KOPT-K1 (cell line): ENCODE measurements at regions not wholly inside any gene's neighbourhood (a gene's known extent, or its start where the extent isn't known, plus 50 kb on each side); places are given as distances from the start of the nearest gene placed in this dataset.

Experiments
- H3K27ac ChIP-seq: fragments of 200-600 bp; sonication (generic); 2 replicates; pipeline ENCODE4 v1.5.1; 2016; ENCODE audit warnings: antibody characterized with exemption, mild to moderate bottlenecking, low read depth, low read length; ENCODE audit not compliant: poor library complexity, severe bottlenecking
- H3K36me3 ChIP-seq: fragments of 200-600 bp; sonication (generic); 2 replicates; pipeline ENCODE4 v1.5.1; 2017; ENCODE audit warnings: antibody characterized with exemption, mild to moderate bottlenecking, low read length, moderate library complexity; ENCODE audit not compliant: insufficient read depth
- H3K9me3 ChIP-seq: fragments of 200-600 bp; sonication (generic); 2 replicates; pipeline ENCODE4 v1.5.1; 2017; ENCODE audit warnings: antibody characterized with exemption, low read length, mild to moderate bottlenecking; ENCODE audit not compliant: insufficient read depth, poor library complexity, severe bottlenecking

DNA sequence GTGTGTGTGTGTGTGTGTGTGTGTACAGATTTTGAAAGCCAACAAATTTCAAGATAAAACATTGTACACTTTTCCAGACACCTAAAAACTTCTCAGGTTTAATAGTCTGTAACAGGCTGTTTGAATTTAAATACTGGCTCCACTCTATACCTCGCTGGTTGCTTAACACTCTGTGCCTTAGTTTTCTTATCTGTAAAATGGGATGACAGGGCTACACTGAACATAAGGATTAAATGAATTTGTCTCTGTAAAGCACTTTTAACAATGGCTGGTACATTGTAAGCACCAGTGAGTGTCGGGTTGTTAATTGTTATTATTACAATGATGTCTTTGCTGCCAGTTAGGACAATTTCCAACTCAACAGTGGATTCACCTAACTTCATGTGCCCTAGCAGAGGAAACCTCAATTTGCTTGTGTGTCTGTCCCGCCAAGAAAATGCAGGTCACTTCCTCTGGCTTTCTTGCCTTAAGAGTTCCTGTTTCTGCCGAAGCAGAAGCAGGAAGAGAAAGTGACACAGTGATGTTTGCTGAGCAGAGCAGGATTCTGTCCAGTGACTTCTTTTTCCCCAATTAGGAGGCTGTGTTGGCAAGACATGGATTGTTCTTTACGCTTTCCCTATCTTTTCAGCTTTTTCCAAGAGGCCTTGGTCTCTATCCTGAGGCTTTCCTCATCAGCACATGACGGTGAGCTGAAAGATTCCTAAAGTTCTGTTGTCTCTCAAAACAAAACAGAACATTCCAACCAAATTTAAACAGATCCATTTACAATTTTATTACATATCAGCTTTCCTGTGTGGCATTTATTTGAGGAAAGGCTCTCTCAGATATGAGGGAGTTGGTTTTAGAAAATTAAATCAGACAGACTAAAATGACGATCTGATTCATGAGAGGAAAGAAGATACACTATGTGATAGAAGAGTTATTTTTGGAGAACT lies 154.1 kb upstream of the ATP2B1 start:
- H3K36me3 ChIP-seq: no peaks in the 10 kb centered on the region
- H3K9me3 ChIP-seq: peaks cover 6% of the 10 kb centered on the region
- H3K27ac ChIP-seq: no peak overlapping the region

DNA sequence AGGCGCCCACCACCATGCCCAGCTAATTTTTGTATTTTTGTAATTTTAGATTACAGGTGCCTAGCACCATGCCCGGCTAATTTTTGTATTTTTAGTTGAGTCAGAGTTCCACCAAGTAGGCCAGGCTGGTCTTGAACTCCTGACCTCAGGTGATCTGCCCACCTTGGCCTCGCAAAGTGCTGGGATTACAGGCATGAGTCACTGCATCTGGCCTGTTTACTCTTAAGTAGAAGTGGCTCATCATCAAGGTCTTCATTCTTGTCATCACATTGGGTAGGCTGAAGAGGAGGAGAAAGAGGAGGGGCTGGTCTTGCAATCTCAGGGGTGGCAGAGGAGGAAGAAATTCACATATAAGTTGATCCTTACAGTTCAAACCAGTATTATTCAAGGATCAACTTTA lies 152.4 kb upstream of the ATP2B1 start:
- Histone ChIP-seq H3K36me3 (no peaks in the 10 kb centered on the region), H3K9me3 (peaks cover 6% of the 10 kb centered on the region), H3K27ac (no peak overlapping the region)

DNA sequence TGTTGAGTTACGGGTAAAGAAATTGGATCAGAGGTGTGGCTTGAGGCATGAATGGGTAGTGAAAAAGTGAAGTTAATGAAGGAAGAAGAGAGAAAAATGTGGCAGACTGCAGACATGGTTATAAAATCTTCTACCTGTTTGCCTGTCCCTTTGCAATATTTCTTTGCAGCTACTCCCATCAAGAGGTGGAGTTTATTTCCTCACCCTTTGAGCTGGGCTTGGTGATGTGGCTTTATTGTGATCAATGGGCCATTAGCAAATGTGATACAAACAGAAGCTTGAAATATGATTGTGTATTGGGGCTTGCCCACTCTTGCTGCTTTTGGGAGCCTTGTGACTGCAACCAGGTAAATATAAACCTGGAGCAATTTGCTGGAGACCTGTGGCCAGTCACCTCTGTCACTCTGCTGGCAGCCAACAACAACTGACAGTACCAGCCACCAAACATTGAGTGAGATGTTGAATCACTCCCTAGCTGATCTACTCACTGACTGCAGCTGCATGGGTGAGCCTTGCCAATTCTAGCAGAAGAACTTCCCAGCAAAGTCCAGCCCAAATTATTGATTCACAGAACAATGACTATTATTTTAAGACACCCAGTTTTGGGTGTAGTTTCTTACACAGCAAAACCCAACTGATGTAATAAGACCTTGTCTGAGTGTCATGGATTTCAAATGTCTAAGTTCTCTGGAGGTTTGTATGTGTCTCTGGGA lies 151.0 kb upstream of the ATP2B1 start:
- Histone ChIP-seq H3K27ac (no peak overlapping the region), H3K36me3 (no peaks in the 10 kb centered on the region), H3K9me3 (no peaks in the 10 kb centered on the region)

DNA sequence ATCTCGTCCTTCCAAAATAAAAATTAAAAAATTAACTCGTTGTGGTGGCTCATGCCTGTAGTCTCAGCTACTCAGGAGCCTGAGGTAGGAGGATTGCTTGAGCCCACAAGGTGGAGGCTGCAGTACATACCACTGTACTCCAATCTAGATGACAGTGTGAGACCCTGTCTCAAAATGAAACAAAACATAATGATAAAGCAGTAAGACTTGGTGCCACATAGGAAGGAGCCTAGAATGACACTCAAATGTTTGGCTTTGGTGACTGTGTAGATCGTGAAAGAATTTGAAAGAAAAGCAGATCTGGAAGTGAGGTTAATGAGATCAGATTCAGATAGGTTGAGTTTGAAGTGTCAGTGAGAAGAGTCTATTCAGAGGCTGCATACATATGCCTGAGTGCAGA lies 150.1 kb upstream of the ATP2B1 start:
- Histone ChIP-seq H3K9me3 (no peaks in the 10 kb centered on the region), H3K27ac (no peak overlapping the region), H3K36me3 (no peaks in the 10 kb centered on the region)

DNA sequence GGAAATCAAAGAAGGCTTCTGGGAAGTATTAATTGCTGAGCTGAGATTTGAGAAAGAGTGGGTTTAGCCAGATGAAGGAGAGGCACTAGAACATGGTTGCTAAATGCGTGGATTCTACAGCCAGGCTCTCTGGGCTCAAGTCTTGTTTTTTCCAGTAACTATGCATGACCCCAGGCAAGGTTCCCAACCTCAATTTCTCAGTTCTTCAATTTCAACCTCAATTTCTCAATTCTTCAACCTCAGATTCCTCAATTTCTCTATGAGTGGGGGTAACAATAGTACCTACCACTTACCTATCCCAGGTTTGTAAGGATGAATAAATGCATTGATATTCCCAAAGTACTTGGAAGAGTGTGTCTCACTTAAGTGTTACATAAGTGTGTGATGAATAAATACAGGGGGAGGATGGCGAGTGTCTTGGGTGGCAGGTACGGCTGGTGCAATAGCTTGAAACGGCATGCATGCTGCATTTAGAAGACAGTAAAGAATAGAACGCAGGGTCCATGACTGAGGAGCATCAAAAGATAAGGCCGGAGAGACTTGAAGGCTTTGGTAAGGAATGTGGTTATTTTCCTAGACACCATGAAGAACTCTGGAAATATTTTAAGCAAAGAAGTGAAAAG lies 149.1 kb upstream of the ATP2B1 start:
- H3K27ac ChIP-seq: no peak overlapping the region
- no peaks in the 10 kb centered on the region for H3K36me3 ChIP-seq
- no peaks in the 10 kb centered on the region for H3K9me3 ChIP-seq

DNA sequence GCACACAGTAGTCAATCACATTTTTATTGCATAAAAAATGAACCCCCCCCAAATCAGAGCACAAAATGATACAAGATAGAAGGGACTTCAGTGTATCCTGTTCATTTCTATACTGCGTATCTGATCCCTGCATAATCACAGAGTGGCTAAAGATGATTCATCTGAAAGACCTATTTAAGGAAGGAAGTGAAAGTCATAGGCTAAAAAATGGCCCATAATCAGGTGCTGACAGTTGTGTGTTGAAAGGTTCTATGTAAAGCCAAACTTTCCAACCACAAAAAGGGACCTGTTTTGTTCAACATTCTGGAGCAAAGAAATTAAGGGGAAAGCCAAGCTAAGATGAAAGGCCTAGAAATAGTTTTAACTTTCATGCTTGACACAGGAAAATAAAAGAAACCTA lies 147.8 kb upstream of the ATP2B1 start:
- H3K36me3 ChIP-seq: no peaks in the 10 kb centered on the region
- no peak overlapping the region for H3K27ac ChIP-seq
- H3K9me3 ChIP-seq: no peaks in the 10 kb centered on the region

DNA sequence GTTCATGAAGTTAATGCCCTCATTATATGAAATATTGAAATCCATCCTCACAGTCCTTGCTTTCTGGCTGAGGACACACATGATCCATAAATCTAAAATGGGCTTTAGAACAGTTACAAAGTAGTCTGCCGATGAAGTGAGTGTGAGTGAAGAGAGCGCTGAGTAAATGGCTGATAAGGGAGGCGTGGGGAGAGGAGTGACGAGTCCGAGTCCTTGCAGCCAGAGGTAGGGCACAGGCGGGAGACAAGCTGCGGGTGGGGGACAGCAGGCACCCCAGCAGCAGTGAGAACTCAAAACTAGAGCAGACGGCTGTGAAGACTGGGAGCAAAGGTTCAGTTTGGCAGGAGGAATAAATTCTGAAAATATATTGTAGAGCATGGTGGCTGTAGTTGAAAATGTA lies 140.1 kb upstream of the ATP2B1 start:
- no peak overlapping the region for H3K27ac ChIP-seq
- no peaks in the 10 kb centered on the region for H3K36me3 ChIP-seq
- no peaks in the 10 kb centered on the region for H3K9me3 ChIP-seq

DNA sequence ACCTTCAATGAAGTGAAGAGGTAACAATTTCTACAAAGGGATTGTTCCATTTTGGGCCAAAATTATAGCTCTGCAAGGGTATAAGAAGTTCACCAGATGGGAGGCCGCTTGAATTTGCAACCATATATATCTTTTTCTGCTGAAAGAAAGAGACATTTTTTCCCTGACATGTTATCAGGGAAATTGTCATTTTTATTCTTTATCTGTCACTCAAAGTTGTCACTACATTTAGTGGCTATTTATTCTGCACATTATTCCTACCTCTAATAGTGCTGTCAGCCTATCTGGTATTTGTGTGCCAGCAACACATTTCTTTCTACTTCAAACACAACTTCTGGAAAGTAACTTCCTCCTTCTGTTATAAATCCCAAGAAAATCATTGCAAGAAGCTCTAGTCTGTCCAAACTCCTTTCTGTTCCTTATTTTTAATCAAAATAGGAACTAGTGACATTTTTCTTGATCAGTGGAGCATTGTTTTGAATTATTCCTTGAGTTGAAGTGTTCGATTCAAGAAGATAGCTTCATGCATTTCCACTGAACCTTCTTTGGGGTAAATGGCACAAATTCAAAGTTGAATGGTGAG lies 137.9 kb upstream of the ATP2B1 start:
- no peaks in the 10 kb centered on the region for H3K9me3 ChIP-seq
- no peak overlapping the region for H3K27ac ChIP-seq
- no peaks in the 10 kb centered on the region for H3K36me3 ChIP-seq

DNA sequence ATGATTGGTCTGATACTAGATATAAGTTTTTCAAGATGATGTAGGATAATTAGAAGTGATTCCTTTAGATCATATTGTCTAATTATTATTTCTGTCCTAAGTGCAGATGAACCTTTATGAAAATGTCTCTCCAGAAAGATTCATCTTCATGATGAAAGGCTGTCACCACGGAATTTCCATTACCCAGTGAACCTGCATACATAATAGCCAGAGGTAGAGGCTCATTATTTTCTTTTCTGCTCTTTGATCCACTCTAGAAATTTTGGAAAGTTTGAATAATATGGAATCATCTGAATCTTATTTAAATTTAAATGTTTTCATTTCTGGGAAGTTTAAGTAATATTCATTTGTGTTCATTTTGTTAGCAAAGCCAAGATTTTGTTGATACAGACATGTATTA lies 137.1 kb upstream of the ATP2B1 start:
- no peak overlapping the region for H3K27ac ChIP-seq
- H3K36me3 ChIP-seq: no peaks in the 10 kb centered on the region
- no peaks in the 10 kb centered on the region for H3K9me3 ChIP-seq

DNA sequence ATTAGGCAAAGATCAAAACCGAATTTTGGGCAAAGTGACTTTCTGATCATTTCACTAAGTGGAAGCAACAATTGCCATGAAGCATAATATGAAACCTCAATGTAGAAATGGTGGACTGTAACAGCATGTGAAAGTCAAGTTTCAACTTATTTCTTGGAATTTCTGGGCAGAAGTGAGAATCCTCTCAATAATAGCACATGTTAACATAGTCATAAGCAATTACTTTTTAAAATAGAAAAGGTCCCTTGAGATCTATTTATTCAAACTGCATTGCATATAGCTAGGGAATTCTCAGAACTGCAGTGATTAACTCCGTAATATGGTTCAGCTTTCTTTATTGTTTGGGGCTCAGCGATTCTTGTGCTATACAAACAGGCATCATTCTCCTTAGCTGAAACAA lies 136.7 kb upstream of the ATP2B1 start:
- no peaks in the 10 kb centered on the region for H3K9me3 ChIP-seq
- no peaks in the 10 kb centered on the region for H3K36me3 ChIP-seq

DNA sequence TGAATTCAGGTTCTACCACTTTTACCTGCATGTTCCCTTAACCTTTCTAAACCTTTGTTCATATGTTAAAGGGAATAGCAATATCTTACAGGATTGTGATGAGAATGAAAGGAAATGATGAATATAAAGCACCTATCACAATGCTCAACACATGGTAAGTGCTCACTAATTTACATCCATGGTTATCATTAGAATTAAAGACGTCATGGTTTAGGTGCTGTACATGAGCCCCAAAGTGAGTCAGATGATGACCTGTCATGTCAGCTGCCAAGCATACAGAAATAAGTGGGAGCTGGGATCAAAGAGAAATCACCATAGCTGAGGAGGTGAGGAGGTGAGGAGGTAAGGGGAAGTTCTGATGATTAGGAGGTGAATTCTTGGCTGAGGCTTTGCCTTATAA lies 135.9 kb upstream of the ATP2B1 start:
- H3K9me3 ChIP-seq: no peaks in the 10 kb centered on the region
- H3K36me3 ChIP-seq: no peaks in the 10 kb centered on the region
- H3K27ac ChIP-seq: no peak overlapping the region

More for the DNA sequence above, 136.7 kb upstream of the ATP2B1 start:
- H3K27ac ChIP-seq: no peak overlapping the region

DNA sequence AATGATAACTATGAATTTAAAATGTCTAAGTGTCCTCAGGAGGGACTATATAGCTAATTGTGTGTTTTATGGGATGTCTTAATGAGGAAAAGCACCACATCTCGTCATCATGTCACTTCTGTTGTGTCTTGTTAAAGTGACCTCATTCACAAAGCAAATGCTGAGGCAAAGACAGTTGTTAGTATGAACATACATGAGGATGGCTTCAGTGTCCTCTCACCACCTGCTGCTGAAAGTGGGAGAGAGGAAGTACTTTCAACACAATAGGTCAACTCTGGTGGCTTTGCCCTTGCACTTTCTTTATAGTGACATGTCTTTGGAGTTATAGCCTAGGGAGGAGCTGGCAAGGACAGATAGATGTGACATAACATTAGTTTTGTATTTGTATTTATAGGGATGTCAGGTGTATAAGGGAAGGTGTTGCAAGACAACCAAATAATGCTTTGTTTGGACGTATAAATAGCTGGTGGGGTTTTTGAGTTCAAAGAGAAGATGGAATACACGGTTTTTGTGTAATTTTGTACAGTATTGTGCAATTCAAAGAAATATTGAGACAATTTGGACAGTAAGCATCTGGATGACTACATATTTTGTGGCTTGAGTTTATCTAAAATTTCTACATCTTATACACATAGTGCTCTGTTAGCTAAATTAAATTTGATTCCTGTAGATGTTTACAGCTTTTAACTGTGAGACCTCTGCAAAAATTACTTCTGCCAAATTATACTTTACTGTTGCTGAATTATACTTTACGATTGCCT lies 131.7 kb upstream of the ATP2B1 start:
- H3K9me3 ChIP-seq: no peaks in the 10 kb centered on the region
- H3K27ac ChIP-seq: no peak overlapping the region
- H3K36me3 ChIP-seq: no peaks in the 10 kb centered on the region

DNA sequence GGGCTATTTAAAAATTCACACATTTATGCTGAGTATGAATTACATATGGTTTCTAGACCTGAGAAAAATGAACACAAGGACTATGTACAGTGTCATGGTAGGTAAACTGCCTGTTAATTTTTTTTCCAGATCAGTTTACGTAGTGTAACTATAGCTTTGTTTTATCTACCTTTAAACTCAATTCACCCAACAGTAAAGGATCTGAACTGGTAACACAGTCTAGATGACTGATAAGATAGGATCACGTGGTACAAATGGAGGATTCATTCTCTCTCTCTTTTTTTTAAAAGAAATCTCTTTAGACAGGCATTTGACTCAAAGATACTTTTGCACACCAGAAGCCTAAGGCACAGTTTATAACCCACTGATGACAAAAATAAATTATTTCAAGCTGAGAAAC lies 130.8 kb upstream of the ATP2B1 start:
- Histone ChIP-seq H3K36me3 (no peaks in the 10 kb centered on the region), H3K9me3 (no peaks in the 10 kb centered on the region), H3K27ac (no peak overlapping the region)

DNA sequence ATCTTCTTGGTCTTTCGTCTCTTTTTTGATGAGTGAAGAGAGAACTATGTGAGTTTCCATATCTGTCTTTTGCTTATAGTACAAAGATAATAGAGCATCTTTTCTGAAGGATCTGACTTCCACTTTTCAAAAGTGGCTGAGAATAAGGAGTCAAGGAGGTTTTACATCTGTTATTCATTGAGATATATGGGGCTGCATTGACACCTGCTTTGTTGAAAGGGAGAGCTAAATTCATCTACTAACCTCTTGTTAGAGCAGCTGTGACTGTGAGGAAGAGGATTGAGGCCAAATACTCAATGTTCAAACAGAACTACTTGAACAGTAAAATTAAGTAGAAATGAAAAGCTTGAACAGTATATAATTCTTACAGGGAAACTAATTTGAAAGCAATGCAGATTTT lies 130.2 kb upstream of the ATP2B1 start:
- Histone ChIP-seq H3K36me3 (no peaks in the 10 kb centered on the region), H3K27ac (no peak overlapping the region), H3K9me3 (no peaks in the 10 kb centered on the region)
